ENCODE measurements at regions not wholly inside any gene's neighbourhood (a gene's known extent, or its start where the extent isn't known, plus 50 kb on each side); places are given as distances from the start of the nearest gene placed in this dataset.

DNA sequence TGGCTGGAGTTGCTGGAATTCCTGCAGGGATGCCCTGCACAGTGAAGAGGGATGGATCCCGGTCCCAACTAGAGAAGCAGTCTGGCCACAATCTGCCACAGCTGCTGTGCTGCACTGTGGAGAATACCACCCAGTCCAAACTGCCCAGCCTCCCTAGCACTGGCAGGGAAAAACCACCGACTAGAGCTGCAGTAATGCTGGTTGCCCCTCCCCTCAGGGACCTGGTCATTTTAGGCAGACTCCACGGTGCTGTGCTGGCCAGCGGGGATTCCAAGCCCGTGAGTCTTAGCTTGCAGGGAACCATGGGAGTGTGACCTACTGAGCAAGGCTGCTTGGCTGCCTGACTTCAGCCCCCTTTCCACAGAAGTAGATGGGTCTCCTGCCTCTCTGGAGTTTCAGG is 478.0 kb upstream of the ATP11B start:
- no peaks in the 10 kb centered on the region for H3K79me2 ChIP-seq (ENCODE audit: control insufficient read depth, insufficient read depth, low read length)
- dilution Hi-C loops (cut with MboI; ENCODE audit: extremely low pct_ligation_motif_present, low sequenced_read_pairs) (no loop called here), intact Hi-C loops (cut with micrococcal nuclease) (no loop called here)
- FAIRE-seq (no peak), DNase-seq (ENCODE audit: low read depth, low spot score) (no peak)
- no peak overlapping the region for H3K9ac ChIP-seq (replicated peaks; ENCODE audit: extremely low read depth, insufficient read depth, low read length)
- no peak overlapping the region for H3K27ac ChIP-seq (ENCODE audit: insufficient read depth, low read depth, low read length)
- CTCF ChIA-PET = interaction anchor here (1.1 kb wide), 1 partner anchor 10 kb away, joined by 3 read pairs; no protein-coding TSS in a partner anchor
- no peaks in the 10 kb centered on the region for H3K9me1 ChIP-seq (replicated peaks; ENCODE audit: control insufficient read depth, extremely low read depth, insufficient read depth, low read length)
- BruUV-seq (replicated peaks) = no TSS peak
- H3K9me3 ChIP-seq (replicated peaks; ENCODE audit: control insufficient read depth, insufficient read depth, low read length) = no peaks in the 10 kb centered on the region
- no peaks in the 10 kb centered on the region for H3K27me3 ChIP-seq (ENCODE audit: control insufficient read depth in 2 of 2, insufficient read depth in 2 of 2, low read length in 2 of 2)
- H3K4me2 ChIP-seq (ENCODE audit: insufficient read depth, low read length) = no peak overlapping the region
- H3K4me3 ChIP-seq (replicated peaks in 1 of 3; ENCODE audit: insufficient read depth in 1 of 3, low read depth in 1 of 3, low read length in 3 of 3) = no peak overlapping the region
- no peaks in the 10 kb centered on the region for H4K20me1 ChIP-seq (replicated peaks; ENCODE audit: control insufficient read depth, extremely low read depth, insufficient read depth, low read length)
- TF ChIP-seq GATA2 (IDR thresholded peaks at IDR 0.05; ENCODE audit: insufficient read depth, insufficient read length, low read depth, low read length) = no peak
- no peak for TF ChIP-seq MAX (IDR thresholded peaks at IDR 0.05; ENCODE audit: insufficient read depth, insufficient read length)
- TF ChIP-seq CTCF (IDR thresholded peaks at IDR 0.05; ENCODE audit: extremely low read depth in 1 of 2, insufficient read depth in 1 of 2, low read depth in 1 of 2, low read length in 2 of 2) = no peak
- no peak for TF ChIP-seq FOS (IDR thresholded peaks at IDR 0.05; ENCODE audit: borderline replicate concordance, insufficient read depth, low read length)
- no peak for TF ChIP-seq MYC (IDR thresholded peaks at IDR 0.05; ENCODE audit: low read depth, low read length)
- TF ChIP-seq POLR2A (IDR thresholded peaks at IDR 0.05; ENCODE audit: low read depth, low read length) = no peak
- TF ChIP-seq EZH2 (IDR thresholded peaks at IDR 0.05; ENCODE audit: borderline replicate concordance, low read depth, low read length, severe bottlenecking) = no peak
- TF ChIP-seq POLR2AphosphoS5 (IDR thresholded peaks at IDR 0.05; ENCODE audit: insufficient read depth, low read depth, low read length) = no peak
- no peak for TF ChIP-seq JUN (IDR thresholded peaks at IDR 0.05; ENCODE audit: borderline replicate concordance, insufficient read depth, insufficient read length, low read depth)
- no peaks in the 10 kb centered on the region for H3K36me3 ChIP-seq (ENCODE audit: control insufficient read depth in 2 of 2, extremely low read depth in 1 of 2, insufficient read depth in 2 of 2, low read length in 2 of 2)
- no peaks in the 10 kb centered on the region for H3K4me1 ChIP-seq (ENCODE audit: control insufficient read depth, extremely low read depth, insufficient read depth, low read length)
- POLR2A ChIA-PET = no interaction called here
- H2AFZ ChIP-seq (ENCODE audit: low read depth, low read length) = no peak overlapping the region
